IPS-20b (cell line): ENCODE measurements at regions not wholly inside any gene's neighbourhood (a gene's known extent, or its start where the extent isn't known, plus 50 kb on each side); places are given as distances from the start of the nearest gene placed in this dataset.

Experiments
- H3K27ac ChIP-seq: one replicate; pipeline ENCODE4 v1.5.1; 2013; ENCODE audit warnings: low read length
- H3K27me3 ChIP-seq: 2 replicates; pipeline ENCODE4 v1.6.1; 2013; ENCODE audit warnings: mild to moderate bottlenecking, low read length, inconsistent platforms; ENCODE audit not compliant: insufficient read depth
- H3K36me3 ChIP-seq: 2 replicates; pipeline ENCODE4 v1.6.1; 2013; ENCODE audit warnings: low read depth, mild to moderate bottlenecking, inconsistent platforms, low read length, moderate library complexity; ENCODE audit not compliant: insufficient read depth
- H3K4me1 ChIP-seq: 2 replicates; pipeline ENCODE4 v1.6.1; 2013; ENCODE audit warnings: mild to moderate bottlenecking, control low read depth, inconsistent platforms, low read length, moderate library complexity; ENCODE audit not compliant: insufficient read depth
- H3K4me3 ChIP-seq: 2 replicates; pipeline ENCODE4 v1.5.1; 2013; ENCODE audit warnings: mild to moderate bottlenecking, low read length, inconsistent platforms
- H3K9ac ChIP-seq: 2 replicates; pipeline ENCODE4 v1.6.1; 2013; ENCODE audit warnings: low read depth, mild to moderate bottlenecking, inconsistent platforms, low read length, moderate library complexity
- H3K9me3 ChIP-seq: 2 replicates; pipeline ENCODE4 v1.6.1; 2013; ENCODE audit warnings: mild to moderate bottlenecking, low read depth, low read length, inconsistent platforms; ENCODE audit not compliant: insufficient read depth

GRCh38 chr16:86424398-86424797, 85.9 kb upstream of the FOXF1 start:
- no peak overlapping the region for H3K9ac ChIP-seq
- no peaks in the 10 kb centered on the region for H3K36me3 ChIP-seq
- H3K27me3 ChIP-seq = no peaks in the 10 kb centered on the region; the same call in 1 of the 2 replicates
- H3K9me3 ChIP-seq = no peaks in the 10 kb centered on the region
- no peaks in the 10 kb centered on the region for H3K4me1 ChIP-seq
- no peak overlapping the region for H3K4me3 ChIP-seq
- H3K27ac ChIP-seq = no peak overlapping the region

GRCh38 chr16:86424985-86425384, 85.3 kb upstream of the FOXF1 start:
- H3K27me3 ChIP-seq = no peaks in the 10 kb centered on the region; the same call in 1 of the 2 replicates
- H3K9me3 ChIP-seq = no peaks in the 10 kb centered on the region
- no peak overlapping the region for H3K4me3 ChIP-seq

GRCh38 chr16:86426063-86426642, 84.2 kb upstream of the FOXF1 start:
- Histone ChIP-seq H3K27me3 (no peaks in the 10 kb centered on the region; the same call in 1 of the 2 replicates), H3K9ac (no peak overlapping the region), H3K4me1 (no peaks in the 10 kb centered on the region), H3K4me3 (no peak overlapping the region), H3K27ac (no peak overlapping the region), H3K36me3 (no peaks in the 10 kb centered on the region), H3K9me3 (no peaks in the 10 kb centered on the region)

More at GRCh38 chr16:86424985-86425384, 85.3 kb upstream of the FOXF1 start:
- H3K9ac ChIP-seq = no peak overlapping the region
- no peak overlapping the region for H3K27ac ChIP-seq
- no peaks in the 10 kb centered on the region for H3K4me1 ChIP-seq
- no peaks in the 10 kb centered on the region for H3K36me3 ChIP-seq

GRCh38 chr16:86427433-86427851, 82.9 kb upstream of the FOXF1 start:
- Histone ChIP-seq H3K9ac (no peak overlapping the region), H3K4me1 (no peaks in the 10 kb centered on the region), H3K27me3 (no peaks in the 10 kb centered on the region; the same call in 1 of the 2 replicates), H3K36me3 (no peaks in the 10 kb centered on the region), H3K27ac (no peak overlapping the region), H3K4me3 (no peak overlapping the region), H3K9me3 (no peaks in the 10 kb centered on the region)

- Histone ChIP-seq H3K27ac (no peak overlapping the region), H3K36me3 (no peaks in the 10 kb centered on the region), H3K9me3 (no peaks in the 10 kb centered on the region), H3K4me3 (no peak overlapping the region), H3K4me1 (no peaks in the 10 kb centered on the region), H3K9ac (no peak overlapping the region), H3K27me3 (peaks cover 4% of the 10 kb centered on the region; the same call in 1 of the 2 replicates)
Observed at GRCh38 chr16:86428729-86429517, 81.4 kb upstream of the FOXF1 start.

GRCh38 chr16:86429663-86430062, 80.7 kb upstream of the FOXF1 start:
- no peak overlapping the region for H3K4me3 ChIP-seq
- no peaks in the 10 kb centered on the region for H3K4me1 ChIP-seq
- H3K9ac ChIP-seq = no peak overlapping the region
- H3K9me3 ChIP-seq = no peaks in the 10 kb centered on the region
- H3K27me3 ChIP-seq = peaks cover 4% of the 10 kb centered on the region; the same call in 1 of the 2 replicates
- no peak overlapping the region for H3K27ac ChIP-seq
- H3K36me3 ChIP-seq = no peaks in the 10 kb centered on the region

- no peaks in the 10 kb centered on the region for H3K9me3 ChIP-seq
- no peak overlapping the region for H3K27ac ChIP-seq
- peaks cover 4% of the 10 kb centered on the region; the same call in 1 of the 2 replicates for H3K27me3 ChIP-seq
- no peaks in the 10 kb centered on the region for H3K4me1 ChIP-seq
- H3K9ac ChIP-seq = no peak overlapping the region
- no peaks in the 10 kb centered on the region for H3K36me3 ChIP-seq
- no peak overlapping the region for H3K4me3 ChIP-seq
Observed at GRCh38 chr16:86430814-86431213, 79.5 kb upstream of the FOXF1 start.

GRCh38 chr16:86431540-86431939, 78.8 kb upstream of the FOXF1 start:
- H3K4me1 ChIP-seq = no peaks in the 10 kb centered on the region
- H3K9me3 ChIP-seq = no peaks in the 10 kb centered on the region
- no peak overlapping the region for H3K27ac ChIP-seq
- H3K9ac ChIP-seq = no peak overlapping the region
- peaks cover 4% of the 10 kb centered on the region; the same call in 1 of the 2 replicates for H3K27me3 ChIP-seq
- no peaks in the 10 kb centered on the region for H3K36me3 ChIP-seq
- no peak overlapping the region for H3K4me3 ChIP-seq

GRCh38 chr16:86432048-86432447, 78.3 kb upstream of the FOXF1 start:
- Histone ChIP-seq H3K4me3 (no peak overlapping the region), H3K27ac (no peak overlapping the region), H3K9ac (no peak overlapping the region), H3K9me3 (no peaks in the 10 kb centered on the region), H3K4me1 (no peaks in the 10 kb centered on the region), H3K27me3 (peaks cover 9% of the 10 kb centered on the region; the same call in 1 of the 2 replicates), H3K36me3 (no peaks in the 10 kb centered on the region)

GRCh38 chr16:86432691-86433090, 77.6 kb upstream of the FOXF1 start:
- H3K27me3 ChIP-seq = peaks cover 16% of the 10 kb centered on the region; the same call in 1 of the 2 replicates
- no peaks in the 10 kb centered on the region for H3K9me3 ChIP-seq
- no peak overlapping the region for H3K9ac ChIP-seq
- no peaks in the 10 kb centered on the region for H3K4me1 ChIP-seq
- no peaks in the 10 kb centered on the region for H3K36me3 ChIP-seq
- H3K27ac ChIP-seq = no peak overlapping the region
- no peak overlapping the region for H3K4me3 ChIP-seq

GRCh38 chr16:86436466-86437185, 73.7 kb upstream of the FOXF1 start:
- Histone ChIP-seq H3K9me3 (no peaks in the 10 kb centered on the region), H3K36me3 (no peaks in the 10 kb centered on the region), H3K4me1 (no peaks in the 10 kb centered on the region), H3K27me3 (peaks cover 20% of the 10 kb centered on the region; the same call in 1 of the 2 replicates), H3K4me3 (no peak overlapping the region), H3K27ac (no peak overlapping the region), H3K9ac (no peak overlapping the region)
